PC-3 (cell line): ENCODE measurements at regions not wholly inside any gene's neighbourhood (a gene's known extent, or its start where the extent isn't known, plus 50 kb on each side); places are given as distances from the start of the nearest gene placed in this dataset.

Source experiments
- ATAC-seq: fragments of 200-7000 bp; cut with Tn5 transposase; 2 replicates; pipeline ENCODE4 v1.9.1; 2020; ENCODE audit warnings: mild to moderate bottlenecking, moderate library complexity
- BruUV-seq: library from RNA; stranded (reverse); fragments of 400-500 nt; replicated peaks from 2 replicates; lab custom pipeline; 2021; lab: Mats Ljungman, UMichigan
- CTCF ChIA-PET: fragments of 300-600 bp; sonication (Branson Sonifier 250); formaldehyde crosslinking; loops from one replicate; lab custom pipeline; 2022; ENCODE audit warnings: antibody characterized with exemption; lab: Charles Lee
- POLR2A ChIA-PET: fragments of 300-600 bp; sonication (Branson Sonifier 250); formaldehyde crosslinking; loops from one replicate; lab custom pipeline; 2022; ENCODE audit warnings: antibody characterized with exemption; ENCODE audit not compliant: unreplicated experiment; lab: Charles Lee
- DNase-seq: peaks from one replicate; pipeline ENCODE4 v3.0.0-alpha.2; 2015
- H2AFZ ChIP-seq: fragments of 300-600 bp; sonication (generic); 2 replicates; pipeline ENCODE4 v1.6.0; 2016; ENCODE audit warnings: antibody characterized with exemption, low read length
- H3F3A ChIP-seq: fragments of 300-600 bp; sonication (generic); one replicate; pipeline ENCODE4 v1.6.0; 2017; ENCODE audit warnings: antibody characterized with exemption, low read length, control low read depth, mild to moderate bottlenecking; ENCODE audit not compliant: unreplicated experiment
- H3K27ac ChIP-seq: fragments of 300-600 bp; sonication (generic); 2 replicates; pipeline ENCODE4 v1.5.1; 2016; ENCODE audit warnings: mild to moderate bottlenecking, low read length
- H3K27me3 ChIP-seq: fragments of 300-600 bp; sonication (generic); 2 replicates; pipeline ENCODE4 v1.6.1; 2016; ENCODE audit warnings: low read length, mixed read lengths
- H3K36me3 ChIP-seq: fragments of 300-600 bp; sonication (generic); 2 replicates; pipeline ENCODE4 v1.6.1; 2016; ENCODE audit warnings: low read depth, mixed run types, low read length, mixed read lengths
- H3K4me1 ChIP-seq: fragments of 300-600 bp; sonication (generic); 2 replicates; pipeline ENCODE4 v1.5.1; 2016; ENCODE audit warnings: low read length; ENCODE audit not compliant: insufficient read depth
- H3K4me2 ChIP-seq: fragments of 300-600 bp; sonication (generic); 2 replicates; pipeline ENCODE4 v1.6.0; 2016; ENCODE audit warnings: low read length
- H3K4me3 ChIP-seq: fragments of 300-600 bp; sonication (generic); 2 replicates; pipeline ENCODE4 v1.5.1; 2016; ENCODE audit warnings: mild to moderate bottlenecking, low read length, mixed read lengths
- H3K79me2 ChIP-seq: fragments of 300-600 bp; sonication (generic); 2 replicates; pipeline ENCODE4 v1.6.1; 2017; ENCODE audit warnings: low read length, mixed read lengths
- H3K9ac ChIP-seq: fragments of 300-600 bp; sonication (generic); 2 replicates; pipeline ENCODE4 v1.6.0; 2016; ENCODE audit warnings: mild to moderate bottlenecking, low read length
- H3K9me2 ChIP-seq: fragments of 300-600 bp; sonication (generic); replicated peaks from 2 replicates; pipeline ENCODE4 v1.6.1; 2016; ENCODE audit warnings: mixed run types, low read length, mixed read lengths
- H3K9me3 ChIP-seq: fragments of 300-600 bp; sonication (generic); 2 replicates; pipeline ENCODE4 v1.6.1; 2016; ENCODE audit warnings: low read length, mixed read lengths
- H4K20me1 ChIP-seq: fragments of 300-600 bp; sonication (generic); 2 replicates; pipeline ENCODE4 v1.6.1; 2016; ENCODE audit warnings: low read length, mixed read lengths
- EZH2 ChIP-seq: fragments of 300-600 bp; sonication (generic); IDR thresholded peaks from one replicate; pipeline ENCODE4 v1.6.1; 2017; ENCODE audit warnings: antibody characterized with exemption, mild to moderate bottlenecking, low read length; ENCODE audit not compliant: unreplicated experiment
- EZH2phosphoT487 ChIP-seq: fragments of 300-600 bp; sonication (generic); IDR thresholded peaks from 2 replicates; pipeline ENCODE4 v1.6.1; 2018; ENCODE audit warnings: mild to moderate bottlenecking, antibody characterized with exemption, low read length, borderline replicate concordance
- intact Hi-C: fragments of 100-400 bp; cut with micrococcal nuclease; formaldehyde crosslinking; loops from 2 replicates; pipeline ENCODE4 v1.9.0; 2023
- TF ChIP-seq, protein P1 (sequence below): fragments of 300-600 bp; sonication (generic); conservative IDR thresholded peaks from 2 replicates; pipeline ENCODE4 v1.5.1; 2017; ENCODE audit warnings: antibody characterized with exemption, low read depth, mild to moderate bottlenecking, low read length

DNA sequence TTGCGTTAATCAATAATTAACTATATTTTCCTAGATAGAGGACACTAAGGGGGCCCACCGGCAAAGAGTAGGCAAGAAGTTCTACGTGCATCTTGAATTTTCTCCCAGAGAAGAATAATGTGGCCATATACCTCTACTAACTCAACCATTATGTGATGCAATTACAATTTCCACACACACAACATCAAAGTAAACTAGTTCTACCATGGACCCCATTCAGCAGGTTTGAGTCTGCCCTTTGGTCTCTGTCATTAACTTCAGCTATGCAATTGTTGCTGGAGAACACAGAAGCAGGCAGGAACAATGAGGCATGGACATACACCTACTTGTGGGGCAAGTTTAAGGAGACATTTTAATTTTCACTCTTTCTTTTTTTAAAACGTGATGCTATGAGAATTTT lies 705.9 kb downstream of the PDCD6IP start:
- H3K4me3 ChIP-seq, result no peak overlapping the region
- TF ChIP-seq, protein P1, sequence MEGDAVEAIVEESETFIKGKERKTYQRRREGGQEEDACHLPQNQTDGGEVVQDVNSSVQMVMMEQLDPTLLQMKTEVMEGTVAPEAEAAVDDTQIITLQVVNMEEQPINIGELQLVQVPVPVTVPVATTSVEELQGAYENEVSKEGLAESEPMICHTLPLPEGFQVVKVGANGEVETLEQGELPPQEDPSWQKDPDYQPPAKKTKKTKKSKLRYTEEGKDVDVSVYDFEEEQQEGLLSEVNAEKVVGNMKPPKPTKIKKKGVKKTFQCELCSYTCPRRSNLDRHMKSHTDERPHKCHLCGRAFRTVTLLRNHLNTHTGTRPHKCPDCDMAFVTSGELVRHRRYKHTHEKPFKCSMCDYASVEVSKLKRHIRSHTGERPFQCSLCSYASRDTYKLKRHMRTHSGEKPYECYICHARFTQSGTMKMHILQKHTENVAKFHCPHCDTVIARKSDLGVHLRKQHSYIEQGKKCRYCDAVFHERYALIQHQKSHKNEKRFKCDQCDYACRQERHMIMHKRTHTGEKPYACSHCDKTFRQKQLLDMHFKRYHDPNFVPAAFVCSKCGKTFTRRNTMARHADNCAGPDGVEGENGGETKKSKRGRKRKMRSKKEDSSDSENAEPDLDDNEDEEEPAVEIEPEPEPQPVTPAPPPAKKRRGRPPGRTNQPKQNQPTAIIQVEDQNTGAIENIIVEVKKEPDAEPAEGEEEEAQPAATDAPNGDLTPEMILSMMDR, result no peak
- TF ChIP-seq EZH2, result no peak
- TF ChIP-seq EZH2phosphoT487, result no peak
- H3K27ac ChIP-seq, result no peak overlapping the region
- no peaks in the 10 kb centered on the region for H3K36me3 ChIP-seq
- ATAC-seq, result no peak
- POLR2A ChIA-PET, result no interaction called here
- no peak overlapping the region for H3K9ac ChIP-seq
- H2AFZ ChIP-seq, result no peak overlapping the region
- H3K79me2 ChIP-seq, result no peaks in the 10 kb centered on the region
- H3K4me1 ChIP-seq, result no peaks in the 10 kb centered on the region
- H3K9me2 ChIP-seq, result no peaks in the 10 kb centered on the region
- DNase-seq, result no peak
- peaks cover 15% of the 10 kb centered on the region; the same call in 1 of the 2 replicates for H3K9me3 ChIP-seq
- intact Hi-C loops, result no loop called here
- H3K27me3 ChIP-seq, result no peaks in the 10 kb centered on the region
- no peak overlapping the region for H3K4me2 ChIP-seq
- CTCF ChIA-PET, result no interaction called here
- BruUV-seq, result no TSS peak
- H4K20me1 ChIP-seq, result no peaks in the 10 kb centered on the region
- H3F3A ChIP-seq, result no peaks in the 10 kb centered on the region

- Histone ChIP-seq H3K9me2 (no peaks in the 10 kb centered on the region), H3K36me3 (no peaks in the 10 kb centered on the region), H3K79me2 (no peaks in the 10 kb centered on the region), H3K27me3 (no peaks in the 10 kb centered on the region), H2AFZ (no peak overlapping the region), H3K27ac (no peak overlapping the region), H3K9ac (no peak overlapping the region), H3K4me2 (no peak overlapping the region), H3F3A (no peaks in the 10 kb centered on the region), H3K4me1 (no peaks in the 10 kb centered on the region), H3K4me3 (no peak overlapping the region), H3K9me3 (peaks cover 15% of the 10 kb centered on the region), H4K20me1 (no peaks in the 10 kb centered on the region)
- TF ChIP-seq EZH2phosphoT487 (no peak), EZH2 (no peak)
- TF ChIP-seq, protein P1, result no peak
- intact Hi-C loops, result no loop called here
- BruUV-seq, result no TSS peak
- no peak for DNase-seq
- ATAC-seq, result no peak
- POLR2A ChIA-PET, result no interaction called here
- CTCF ChIA-PET, result no interaction called here
These were observed 706.3 kb downstream of the PDCD6IP start for GRCh38 chr3:34504775-34505174.

- H3K4me3 ChIP-seq, result no peak overlapping the region
- ATAC-seq (no peak), DNase-seq (no peak)
- TF ChIP-seq, protein P1, result no peak
- TF ChIP-seq EZH2, result no peak
- TF ChIP-seq EZH2phosphoT487, result no peak
- no peaks in the 10 kb centered on the region for H4K20me1 ChIP-seq
- no peaks in the 10 kb centered on the region; the same call in 1 of the 2 replicates for H3K36me3 ChIP-seq
- ChIA-PET CTCF (no interaction called here), POLR2A (no interaction called here)
- no peak overlapping the region for H3K4me2 ChIP-seq
- no peak overlapping the region for H3K27ac ChIP-seq
- H2AFZ ChIP-seq, result no peak overlapping the region
- H3K27me3 ChIP-seq, result no peaks in the 10 kb centered on the region
- H3K9me2 ChIP-seq, result no peaks in the 10 kb centered on the region
- BruUV-seq, result no TSS peak
- H3K9me3 ChIP-seq, result peaks cover 8% of the 10 kb centered on the region
- H3F3A ChIP-seq, result no peaks in the 10 kb centered on the region
- intact Hi-C loops, result no loop called here
- no peak overlapping the region for H3K9ac ChIP-seq
- H3K4me1 ChIP-seq, result no peaks in the 10 kb centered on the region
- no peaks in the 10 kb centered on the region for H3K79me2 ChIP-seq
These were observed 710.3 kb downstream of the PDCD6IP start for GRCh38 chr3:34508732-34509131.
